HAP-1 (cell line): ENCODE measurements at regions not wholly inside any gene's neighbourhood (a gene's known extent, or its start where the extent isn't known, plus 50 kb on each side); places are given as distances from the start of the nearest gene placed in this dataset.

ENCODE experiments used
- DNase-seq, 2 experiments: peaks; one replicate each; pipeline ENCODE4 v3.0.0-alpha.2; 2016 to 2020; ENCODE audit warnings: low spot score in 2 of 2
- H3K27me3 ChIP-seq: fragments of 250-450 bp; sonication (Bioruptor Pico); 2 replicates; pipeline ENCODE4 v1.5.1; 2020; ENCODE audit warnings: low read depth, mild to moderate bottlenecking, moderate library complexity
- H3K36me3 ChIP-seq: fragments of 250-450 bp; sonication (Bioruptor Pico); replicated peaks from 2 replicates; pipeline ENCODE4 v1.5.1; 2020; ENCODE audit warnings: mild to moderate bottlenecking
- H3K4me1 ChIP-seq: fragments of 250-450 bp; sonication (Bioruptor Pico); 2 replicates; pipeline ENCODE4 v1.5.1; 2020; ENCODE audit warnings: mild to moderate bottlenecking
- H3K4me3 ChIP-seq: fragments of 250-450 bp; sonication (Bioruptor Pico); 2 replicates; pipeline ENCODE4 v1.5.1; 2020; ENCODE audit warnings: mild to moderate bottlenecking, moderate library complexity
- H3K9me3 ChIP-seq: fragments of 250-450 bp; sonication (Bioruptor Pico); 2 replicates; pipeline ENCODE4 v1.5.1; 2020; ENCODE audit warnings: mild to moderate bottlenecking, moderate library complexity
- in situ Hi-C: fragments of 300-500 bp; cut with MboI; formaldehyde crosslinking; loops from 3 replicates; pipeline ENCODE4 v1.14.3; 2020; ENCODE audit warnings: low sequenced_read_pairs, inconsistent platforms, mixed read lengths

DNA sequence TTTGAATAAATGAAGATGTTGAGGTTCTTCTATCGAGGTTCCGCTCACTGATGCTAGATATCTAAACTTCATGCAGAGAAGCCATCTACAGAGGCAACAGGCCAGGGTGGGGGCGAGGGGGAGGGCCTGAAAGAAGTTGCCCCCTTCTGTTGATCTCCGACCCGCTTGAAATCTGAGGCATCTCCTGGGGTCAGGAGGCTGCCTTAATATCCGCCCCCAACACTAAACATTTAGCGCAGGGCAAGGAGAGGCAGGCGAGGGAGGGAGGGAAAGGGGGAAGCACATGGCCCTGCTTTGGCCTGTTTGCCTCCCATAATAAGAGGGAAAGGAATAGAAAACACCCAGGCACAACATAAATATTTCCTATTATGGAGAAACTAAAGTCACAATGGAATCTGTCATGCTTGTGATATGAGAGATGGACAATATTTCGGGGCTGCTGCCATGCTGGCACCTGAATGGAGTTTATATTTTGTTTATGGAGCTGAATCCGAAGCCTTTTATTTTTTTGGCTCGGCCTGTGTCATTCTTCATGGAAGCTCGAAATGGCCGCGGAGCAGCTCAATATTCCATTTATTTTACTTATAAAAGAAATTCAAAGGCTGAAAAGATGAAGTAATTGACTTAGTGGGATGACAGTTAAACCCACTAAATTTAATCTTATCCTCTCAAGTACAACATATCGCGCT lies 221.1 kb downstream of the INSIG2 start:
- Histone ChIP-seq H3K36me3 (no peaks in the 10 kb centered on the region), H3K4me1 (peaks cover 15% of the 10 kb centered on the region), H3K4me3 (peak overlapping the region; percentile 35), H3K27me3 (no peaks in the 10 kb centered on the region), H3K9me3 (peaks cover 2% of the 10 kb centered on the region; the same call in 1 of the 2 replicates)
- in situ Hi-C loops, result no loop called here
- DNase-seq, result peak; percentile 25 to 36

DNA sequence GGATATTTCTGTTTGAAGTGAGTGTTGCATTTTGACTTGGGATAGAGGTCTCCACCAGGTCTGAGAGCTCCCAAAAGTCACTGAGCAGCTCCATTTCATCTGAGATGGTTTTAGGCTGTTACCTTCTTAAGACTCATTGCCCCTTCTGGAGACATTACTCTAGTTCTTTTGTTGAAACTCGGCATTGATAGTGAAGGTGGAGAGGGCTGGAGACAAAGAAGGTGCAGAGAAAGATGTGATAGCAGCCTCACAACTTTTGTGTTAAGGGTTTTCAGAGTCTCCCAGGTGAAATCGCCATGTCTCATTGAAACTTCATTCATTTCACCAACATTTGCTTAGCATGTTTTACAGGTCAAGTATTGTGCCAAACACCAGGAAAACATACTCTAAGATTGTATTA lies 219.6 kb downstream of the INSIG2 start:
- H3K36me3 ChIP-seq, result no peaks in the 10 kb centered on the region
- H3K4me3 ChIP-seq, result no peak overlapping the region
- in situ Hi-C loops, result no loop called here

DNA sequence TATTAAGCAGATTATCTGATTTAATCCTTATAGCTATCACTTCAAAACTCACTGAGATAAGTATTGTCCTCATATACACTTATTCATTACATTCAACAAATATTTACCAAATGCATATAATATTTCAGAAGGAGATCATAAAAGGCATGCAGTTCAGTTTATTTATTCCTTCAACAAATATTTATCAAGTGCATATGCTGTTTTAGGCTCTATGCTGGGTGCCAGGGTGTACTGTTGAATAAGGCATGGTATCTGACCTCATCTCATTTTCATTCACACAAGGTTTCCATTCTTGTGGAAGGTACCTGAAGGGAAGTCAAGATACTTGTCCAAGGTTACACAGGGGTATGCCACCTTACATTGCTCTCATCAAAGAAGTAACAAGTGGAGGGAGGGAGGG lies 213.0 kb downstream of the INSIG2 start:
- no peaks in the 10 kb centered on the region for H3K27me3 ChIP-seq
- no peak for DNase-seq

More for the DNA sequence above, 219.6 kb downstream of the INSIG2 start:
- peaks cover 2% of the 10 kb centered on the region; the same call in 1 of the 2 replicates for H3K9me3 ChIP-seq
- no peak for DNase-seq
- H3K4me1 ChIP-seq, result peaks cover 15% of the 10 kb centered on the region
- no peaks in the 10 kb centered on the region for H3K27me3 ChIP-seq

DNA sequence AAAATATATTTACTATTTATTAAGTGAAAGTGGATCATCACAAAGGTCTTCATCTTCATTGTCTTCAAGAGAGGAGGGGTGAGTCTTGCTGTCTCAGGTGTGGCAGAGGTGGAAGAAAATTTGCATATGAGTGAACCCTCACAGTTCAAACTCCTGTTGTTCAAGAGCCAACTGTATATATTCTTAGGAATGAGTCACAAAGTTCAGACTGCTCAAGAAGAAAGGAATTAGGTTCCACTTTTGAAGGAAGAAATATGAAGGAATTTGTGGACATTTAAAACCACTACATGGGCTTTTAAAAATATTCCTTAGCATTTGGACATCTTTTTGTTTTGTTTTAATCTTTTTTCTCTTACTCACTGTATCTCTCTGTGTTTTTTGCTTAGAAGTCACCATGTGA lies 212.6 kb downstream of the INSIG2 start:
- in situ Hi-C loops, result no loop called here
- no peaks in the 10 kb centered on the region for H3K36me3 ChIP-seq

More for the DNA sequence above, 213.0 kb downstream of the INSIG2 start:
- Histone ChIP-seq H3K9me3 (no peaks in the 10 kb centered on the region), H3K36me3 (no peaks in the 10 kb centered on the region), H3K4me3 (no peak overlapping the region), H3K4me1 (no peaks in the 10 kb centered on the region)
- in situ Hi-C loops, result no loop called here

DNA sequence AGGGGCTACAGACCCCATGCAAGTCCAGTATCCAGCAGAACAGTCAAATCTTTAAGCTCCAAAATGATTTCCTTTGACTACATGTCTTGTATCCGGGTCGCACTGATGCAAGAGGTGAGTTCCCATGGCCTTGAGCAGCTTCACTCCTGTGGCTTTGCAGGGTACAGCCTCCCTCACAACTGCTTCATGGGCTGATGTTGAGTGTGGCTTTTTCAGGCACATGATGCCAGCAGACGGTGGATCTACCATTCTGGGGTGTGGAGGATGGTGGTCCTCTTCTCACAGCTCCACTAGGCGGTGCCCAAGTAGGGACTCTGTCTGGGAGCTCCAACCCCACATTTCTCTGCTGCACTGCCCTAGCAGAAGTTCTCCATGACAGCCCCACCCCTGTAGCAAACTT lies 208.4 kb downstream of the INSIG2 start:
- Histone ChIP-seq H3K4me1 (no peaks in the 10 kb centered on the region), H3K27me3 (no peaks in the 10 kb centered on the region), H3K9me3 (no peaks in the 10 kb centered on the region; the same call in 1 of the 2 replicates), H3K4me3 (no peak overlapping the region), H3K36me3 (no peaks in the 10 kb centered on the region)
- DNase-seq, result no peak
- in situ Hi-C loops, result no loop called here

More for the DNA sequence above, 212.6 kb downstream of the INSIG2 start:
- no peak for DNase-seq
- no peaks in the 10 kb centered on the region for H3K27me3 ChIP-seq
- no peak overlapping the region for H3K4me3 ChIP-seq
- no peaks in the 10 kb centered on the region for H3K9me3 ChIP-seq
- H3K4me1 ChIP-seq, result no peaks in the 10 kb centered on the region

DNA sequence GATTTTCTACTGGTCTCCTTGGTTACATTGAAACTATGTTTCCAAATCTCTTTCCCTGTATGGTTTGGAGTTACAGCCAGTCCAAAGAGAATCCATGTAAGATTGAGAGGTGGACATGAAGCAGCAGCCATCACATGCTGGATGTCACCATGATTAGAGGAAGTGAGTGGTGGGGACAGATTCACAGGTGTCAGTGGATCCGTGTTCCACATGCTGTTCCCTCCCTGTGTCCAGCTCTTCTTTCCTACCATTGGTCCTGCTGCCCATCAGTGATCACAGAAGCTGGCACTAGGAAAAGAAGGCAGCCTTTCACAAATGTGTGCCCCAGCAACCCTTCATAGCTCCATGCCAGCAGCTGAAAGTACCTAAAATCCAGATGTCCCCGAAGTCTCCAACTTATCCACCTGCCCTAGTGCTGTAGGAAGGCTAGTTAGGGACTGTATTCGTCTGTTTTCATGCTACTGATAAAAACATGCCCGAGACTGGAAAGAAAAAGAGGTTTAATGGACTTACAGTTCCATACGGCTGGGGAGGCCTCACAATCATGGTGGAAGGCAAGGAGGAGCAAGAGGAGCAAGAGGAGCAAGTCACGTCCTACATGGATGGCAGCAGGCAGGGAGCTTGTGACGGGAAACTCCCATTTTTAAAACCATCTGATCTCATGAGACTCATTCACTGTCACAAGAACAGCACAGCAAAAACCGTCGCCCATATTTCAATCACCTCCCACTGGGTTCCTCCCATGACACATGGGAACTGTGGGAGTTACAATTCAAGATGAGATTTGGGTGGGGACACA lies 207.5 kb downstream of the INSIG2 start:
- in situ Hi-C loops, result no loop called here
- Histone ChIP-seq H3K9me3 (no peaks in the 10 kb centered on the region; the same call in 1 of the 2 replicates), H3K27me3 (no peaks in the 10 kb centered on the region), H3K36me3 (no peaks in the 10 kb centered on the region), H3K4me1 (no peaks in the 10 kb centered on the region), H3K4me3 (no peak overlapping the region)
- DNase-seq, result no peak

- Histone ChIP-seq H3K4me1 (no peaks in the 10 kb centered on the region), H3K27me3 (no peaks in the 10 kb centered on the region), H3K36me3 (no peaks in the 10 kb centered on the region), H3K9me3 (no peaks in the 10 kb centered on the region; the same call in 1 of the 2 replicates), H3K4me3 (no peak overlapping the region)
- in situ Hi-C loops, result no loop called here
- DNase-seq, result no peak
Observed at GRCh38 chr2:118294063-118294462, 205.8 kb downstream of the INSIG2 start.

DNA sequence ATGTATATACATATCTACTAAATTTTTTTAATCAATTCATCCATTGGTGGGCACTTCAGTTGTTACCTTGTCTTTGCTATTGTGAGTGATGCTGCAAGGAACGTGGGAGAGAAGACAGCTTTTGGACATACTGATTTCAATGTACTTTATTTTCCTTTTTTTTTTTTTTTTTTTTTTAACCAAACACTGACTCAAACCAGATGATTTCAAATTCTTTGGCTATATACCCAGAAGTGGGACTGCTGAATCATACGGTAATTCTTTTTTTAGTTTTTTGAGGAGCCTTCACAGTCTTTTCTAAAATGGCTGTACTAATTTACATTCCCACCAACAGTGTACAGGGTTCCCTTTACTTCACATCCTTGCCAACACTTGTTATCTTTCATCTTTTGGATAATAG lies 204.7 kb downstream of the INSIG2 start:
- no peak for DNase-seq
- no peaks in the 10 kb centered on the region for H3K36me3 ChIP-seq
- in situ Hi-C loops, result no loop called here
- no peak overlapping the region for H3K4me3 ChIP-seq
- H3K4me1 ChIP-seq, result no peaks in the 10 kb centered on the region
- H3K9me3 ChIP-seq, result no peaks in the 10 kb centered on the region; the same call in 1 of the 2 replicates
- no peaks in the 10 kb centered on the region for H3K27me3 ChIP-seq

DNA sequence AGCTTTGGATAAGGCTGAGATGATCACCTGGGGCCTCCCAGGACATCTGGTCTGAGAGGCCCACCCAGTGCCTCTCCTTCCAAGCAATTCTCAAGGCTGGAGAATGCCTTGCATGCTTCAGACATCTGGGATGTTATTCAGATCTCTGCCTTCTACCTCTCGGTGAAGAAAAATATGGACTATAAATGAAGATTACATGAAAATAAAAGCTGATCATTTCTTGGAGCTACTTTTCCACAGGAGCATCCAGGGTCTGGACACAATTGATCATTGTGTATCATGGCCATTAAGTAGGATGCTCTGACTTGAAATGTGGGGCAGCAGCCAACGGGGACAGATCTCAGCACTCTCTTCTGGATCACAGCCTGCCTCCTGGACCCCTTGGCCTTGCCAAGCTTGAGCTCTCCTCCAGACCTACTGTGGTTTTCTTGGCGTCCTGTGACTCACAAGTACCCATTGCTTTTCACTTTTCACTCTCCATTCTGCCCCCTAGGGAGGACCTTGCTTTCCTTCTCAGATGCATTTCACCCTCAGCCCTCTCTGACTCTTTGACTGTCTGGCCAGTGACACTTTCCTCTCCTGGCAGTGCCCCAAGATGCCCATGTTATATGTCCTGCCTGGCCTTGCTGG lies 203.1 kb downstream of the INSIG2 start:
- Histone ChIP-seq H3K27me3 (no peaks in the 10 kb centered on the region), H3K4me1 (no peaks in the 10 kb centered on the region), H3K9me3 (no peaks in the 10 kb centered on the region; the same call in 1 of the 2 replicates), H3K36me3 (no peaks in the 10 kb centered on the region), H3K4me3 (no peak overlapping the region)
- no peak for DNase-seq
- in situ Hi-C loops, result no loop called here

GRCh38 chr2:118290411-118291250 lies 202.4 kb downstream of the INSIG2 start:
- H3K4me3 ChIP-seq, result no peak overlapping the region
- H3K9me3 ChIP-seq, result no peaks in the 10 kb centered on the region; the same call in 1 of the 2 replicates
- no peaks in the 10 kb centered on the region for H3K36me3 ChIP-seq
- H3K4me1 ChIP-seq, result no peaks in the 10 kb centered on the region
- no peaks in the 10 kb centered on the region for H3K27me3 ChIP-seq
- in situ Hi-C loops, result no loop called here
- no peak for DNase-seq

DNA sequence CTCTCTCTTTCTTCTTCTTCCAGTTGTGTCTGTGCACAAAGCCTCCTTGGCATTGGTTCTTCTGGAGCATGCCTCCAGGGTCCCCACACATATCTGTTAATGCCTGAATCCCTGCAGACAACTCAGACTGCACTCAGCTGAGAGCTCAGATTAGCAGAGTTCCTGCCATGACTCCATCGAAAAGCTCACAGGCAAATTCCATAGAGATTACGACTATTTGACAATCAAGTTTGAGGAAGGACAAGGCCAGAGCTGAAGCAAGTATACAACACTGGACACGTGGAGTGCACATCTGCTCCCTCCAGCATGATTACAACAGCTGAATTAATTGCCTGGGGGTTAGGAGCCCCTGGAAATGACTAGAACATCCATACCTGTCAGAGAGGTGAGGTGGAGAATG lies 190.7 kb downstream of the INSIG2 start:
- Histone ChIP-seq H3K4me3 (no peak overlapping the region), H3K4me1 (peaks cover 3% of the 10 kb centered on the region; the same call in 1 of the 2 replicates), H3K36me3 (no peaks in the 10 kb centered on the region), H3K9me3 (no peaks in the 10 kb centered on the region), H3K27me3 (no peaks in the 10 kb centered on the region)
- no peak for DNase-seq
- in situ Hi-C loops, result no loop called here

DNA sequence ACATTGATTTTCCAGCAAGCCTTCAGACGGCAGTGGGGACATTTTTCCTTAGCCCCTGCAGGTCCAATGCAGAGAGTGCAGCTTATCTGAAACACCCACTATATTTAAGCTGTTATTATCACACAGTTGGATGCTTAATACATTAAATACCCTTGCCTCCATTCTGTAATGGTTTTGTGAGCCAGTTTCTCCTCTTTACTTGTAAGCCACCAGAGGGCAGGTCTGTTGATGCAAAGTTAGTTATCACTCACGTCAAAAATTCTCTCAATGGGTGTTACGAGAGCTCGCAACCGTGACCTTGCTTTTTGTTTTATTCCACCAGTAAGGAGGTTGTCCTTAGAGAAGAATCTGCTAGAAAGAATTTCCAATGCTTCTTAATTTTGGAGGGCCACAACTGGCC lies 189.8 kb downstream of the INSIG2 start:
- in situ Hi-C loops, result no loop called here
- Histone ChIP-seq H3K36me3 (no peaks in the 10 kb centered on the region), H3K9me3 (no peaks in the 10 kb centered on the region), H3K4me1 (peaks cover 3% of the 10 kb centered on the region; the same call in 1 of the 2 replicates), H3K27me3 (no peaks in the 10 kb centered on the region), H3K4me3 (no peak overlapping the region)
- DNase-seq, result no peak

- H3K36me3 ChIP-seq, result no peaks in the 10 kb centered on the region
Observed at GRCh38 chr2:118274841-118275510, 186.7 kb downstream of the INSIG2 start.

More at GRCh38 chr2:118274841-118275510, 186.7 kb downstream of the INSIG2 start:
- H3K4me1 ChIP-seq, result no peaks in the 10 kb centered on the region
- in situ Hi-C loops, result no loop called here
- H3K27me3 ChIP-seq, result no peaks in the 10 kb centered on the region
- H3K4me3 ChIP-seq, result no peak overlapping the region
- no peaks in the 10 kb centered on the region for H3K9me3 ChIP-seq
- no peak for DNase-seq
